Endothelial cell of umbilical vein (primary cell): ENCODE measurements at regions not wholly inside any gene's neighbourhood (a gene's known extent, or its start where the extent isn't known, plus 50 kb on each side); places are given as distances from the start of the nearest gene placed in this dataset.

Experiments used
- BruUV-seq: library from RNA; stranded (reverse); fragments of 400-500 nt; replicated peaks from 2 replicates; lab custom pipeline; 2021; lab: Mats Ljungman, UMichigan
- CTCF ChIA-PET: fragments of 300-600, 350-600 bp; sonication (Branson Sonifier 250); formaldehyde crosslinking; loops from one replicate; lab custom pipeline; 2021; ENCODE audit warnings: antibody characterized with exemption, inconsistent platforms; lab: Charles Lee
- POLR2A ChIA-PET: fragments of 300-600, 350-600 bp; sonication (Branson Sonifier 250); formaldehyde crosslinking; loops from one replicate; lab custom pipeline; 2021; ENCODE audit warnings: antibody characterized with exemption, inconsistent platforms; lab: Charles Lee
- DNase-seq: peaks from one replicate; pipeline ENCODE4 v3.0.0-alpha.2; 2011; ENCODE audit warnings: low read depth, low spot score
- FAIRE-seq: peaks from 2 replicates; lab custom pipeline; 2011; peaks lifted over from hg19 to GRCh38; lab: Jason Lieb, UNC
- H2AFZ ChIP-seq: 2 replicates; pipeline ENCODE4 v1.6.0; 2012; ENCODE audit warnings: low read depth, low read length, control low read depth, inconsistent platforms
- H3K27ac ChIP-seq: 2 replicates; pipeline ENCODE4 v1.5.1; 2011; ENCODE audit warnings: low read depth, mild to moderate bottlenecking, control low read depth, low read length, moderate library complexity; ENCODE audit not compliant: insufficient read depth
- H3K27me3 ChIP-seq, 2 experiments: 2 replicates each; pipeline versions ENCODE4 v1.6.0 to v1.6.1; 2011; ENCODE audit warnings: low read length in 2 of 2, mixed read lengths in 1 of 2; ENCODE audit not compliant: control insufficient read depth in 2 of 2, insufficient read depth in 2 of 2
- H3K36me3 ChIP-seq, 2 experiments: 2 replicates in 1 of 2; 3 replicates in 1 of 2; pipeline ENCODE4 v1.5.1; 2011; ENCODE audit warnings: low read length in 2 of 2, mild to moderate bottlenecking in 1 of 2, moderate library complexity in 1 of 2; ENCODE audit not compliant: control insufficient read depth in 2 of 2, insufficient read depth in 2 of 2; ENCODE audit errors: extremely low read depth in 1 of 2
- H3K4me1 ChIP-seq: 3 replicates; pipeline ENCODE4 v1.5.1; 2011; ENCODE audit warnings: mild to moderate bottlenecking, low read length; ENCODE audit not compliant: control insufficient read depth, insufficient read depth; ENCODE audit errors: extremely low read depth
- H3K4me2 ChIP-seq: 2 replicates; pipeline ENCODE4 v1.6.1; 2011; ENCODE audit warnings: low read length, control low read depth, mixed read lengths; ENCODE audit not compliant: insufficient read depth
- H3K4me3 ChIP-seq, 3 experiments: fragments of 200-600 bp in 1 of 3; sonication (generic), shearing (Covaris generic) in 1 of 3; replicated peaks in 1 of 3; 2 replicates each; pipeline ENCODE4 v1.5.1; 2011 to 2016; ENCODE audit warnings: control low read depth in 3 of 3, low read length in 3 of 3, mild to moderate bottlenecking in 2 of 3, inconsistent platforms in 1 of 3, low read depth in 1 of 3, moderate library complexity in 1 of 3; ENCODE audit not compliant: insufficient read depth in 1 of 3
- H3K79me2 ChIP-seq: 2 replicates; pipeline ENCODE4 v1.6.0; 2012; ENCODE audit warnings: low read length, inconsistent platforms; ENCODE audit not compliant: control insufficient read depth, insufficient read depth
- H3K9ac ChIP-seq: replicated peaks from 2 replicates; pipeline ENCODE3; 2011; ENCODE audit warnings: low read length, control low read depth; ENCODE audit not compliant: insufficient read depth; ENCODE audit errors: extremely low read depth
- H3K9me1 ChIP-seq: replicated peaks from 3 replicates; pipeline ENCODE4 v1.6.0; 2011; ENCODE audit warnings: mild to moderate bottlenecking, low read length; ENCODE audit not compliant: control insufficient read depth, insufficient read depth; ENCODE audit errors: extremely low read depth
- H3K9me3 ChIP-seq: replicated peaks from 2 replicates; pipeline ENCODE4 v1.5.1; 2012; ENCODE audit warnings: low read length, inconsistent platforms; ENCODE audit not compliant: control insufficient read depth, insufficient read depth
- H4K20me1 ChIP-seq: replicated peaks from 2 replicates; pipeline ENCODE3; 2011; ENCODE audit warnings: mild to moderate bottlenecking, low read length; ENCODE audit not compliant: control insufficient read depth, insufficient read depth; ENCODE audit errors: extremely low read depth
- CTCF ChIP-seq, 2 donors: IDR thresholded peaks; 1 replicate in 1 of 2; 2 replicates in 1 of 2; pipeline ENCODE4 v1.5.1; 2011; ENCODE audit warnings: low read length in 2 of 2, mild to moderate bottlenecking in 2 of 2, moderate library complexity in 2 of 2, control low read depth in 1 of 2, inconsistent platforms in 1 of 2, low read depth in 1 of 2; ENCODE audit not compliant: insufficient read depth in 1 of 2; ENCODE audit errors: extremely low read depth in 1 of 2
- EZH2 ChIP-seq: IDR thresholded peaks from 2 replicates; pipeline ENCODE4 v1.6.1; 2012; ENCODE audit warnings: borderline replicate concordance, low read depth, mild to moderate bottlenecking, moderate library complexity, low read length, inconsistent platforms; ENCODE audit not compliant: severe bottlenecking
- FOS ChIP-seq: IDR thresholded peaks from 2 replicates; pipeline ENCODE4 v1.6.1; 2011; ENCODE audit warnings: mild to moderate bottlenecking, low read length, moderate library complexity, borderline replicate concordance; ENCODE audit not compliant: insufficient read depth
- GATA2 ChIP-seq: IDR thresholded peaks from 2 replicates; pipeline ENCODE4 v1.7.0; 2011; ENCODE audit warnings: low read depth, mild to moderate bottlenecking, moderate library complexity, mixed read lengths, low read length; ENCODE audit not compliant: insufficient read length, insufficient read depth
- JUN ChIP-seq: IDR thresholded peaks from 2 replicates; pipeline ENCODE4 v1.6.1; 2011; ENCODE audit warnings: borderline replicate concordance, low read depth; ENCODE audit not compliant: insufficient read length, insufficient read depth
- MAX ChIP-seq: IDR thresholded peaks from 2 replicates; pipeline ENCODE4 v1.6.1; 2011; ENCODE audit not compliant: insufficient read depth, insufficient read length
- MYC ChIP-seq: IDR thresholded peaks from one replicate; pipeline ENCODE4 v1.6.1; 2011; ENCODE audit warnings: mild to moderate bottlenecking, low read depth, low read length
- POLR2A ChIP-seq: IDR thresholded peaks from 2 replicates; pipeline ENCODE4 v1.6.1; 2012; ENCODE audit warnings: low read depth, mild to moderate bottlenecking, control low read depth, low read length
- POLR2AphosphoS5 ChIP-seq: IDR thresholded peaks from 2 replicates; pipeline ENCODE4 v1.6.1; 2012; ENCODE audit warnings: low read depth, mild to moderate bottlenecking, control low read depth, low read length, moderate library complexity; ENCODE audit not compliant: insufficient read depth
- dilution Hi-C: fragments of 300-500 bp; cut with MboI; formaldehyde crosslinking; loops from one replicate; pipeline ENCODE4 v1.15.0; 2019; ENCODE audit warnings: low sequenced_read_pairs; ENCODE audit not compliant: extremely low pct_ligation_motif_present
- intact Hi-C: fragments of 100-400 bp; cut with micrococcal nuclease; formaldehyde crosslinking; loops from one replicate; pipeline ENCODE4 v1.10.0; 2022

- DNase-seq = no peak
- FAIRE-seq = no peak
- Histone ChIP-seq H3K27ac (no peak overlapping the region), H3K4me1 (no peaks in the 10 kb centered on the region), H4K20me1 (no peaks in the 10 kb centered on the region), H3K79me2 (no peaks in the 10 kb centered on the region), H3K9me1 (no peaks in the 10 kb centered on the region), H3K27me3 (no peaks in the 10 kb centered on the region), H3K36me3 (no peaks in the 10 kb centered on the region), H3K9ac (no peak overlapping the region), H3K4me3 (no peak overlapping the region), H2AFZ (no peak overlapping the region), H3K9me3 (peaks cover 7% of the 10 kb centered on the region), H3K4me2 (no peak overlapping the region)
- ChIA-PET POLR2A (no interaction called here), CTCF (no interaction called here)
- TF ChIP-seq POLR2AphosphoS5 (no peak), MAX (no peak), MYC (no peak), EZH2 (no peak), CTCF (IDR thresholded peaks at IDR 0.05; ENCODE audit: extremely low read depth in 1 of 2, insufficient read depth in 1 of 2, low read depth in 1 of 2, low read length in 2 of 2) (no peak), JUN (no peak), POLR2A (no peak), GATA2 (no peak), FOS (no peak)
- intact Hi-C loops = no loop called here
- dilution Hi-C loops = no loop called here
- no TSS peak for BruUV-seq
These were observed 2114.6 kb downstream of the TP53TG3F start for GRCh38 chr16:35574011-35574410.
